Naive thymus-derived CD8-positive, alpha-beta T cell (primary cell): ENCODE measurements at regions not wholly inside any gene's neighbourhood (a gene's known extent, or its start where the extent isn't known, plus 50 kb on each side); places are given as distances from the start of the nearest gene placed in this dataset.

ENCODE experiments used
- ATAC-seq, 2 donors: fragments of 150-1000 bp; cut with Tn5 transposase in 1 of 2; sonication (Bioruptor Pico), chemical (Tn5 transposase) in 1 of 2; 1 replicate in 1 of 2; 2 replicates in 1 of 2; pipeline ENCODE4 v1.10.0; 2021; ENCODE audit warnings: mild to moderate bottlenecking in 2 of 2, moderate library complexity in 2 of 2
- POLR2A ChIA-PET: fragments of 350-600 bp; sonication (Branson Sonifier 250); formaldehyde crosslinking; loops from one replicate; lab custom pipeline; 2021; ENCODE audit warnings: antibody characterized with exemption; lab: Charles Lee
- DNase-seq, 10 donors: peaks; one replicate each; pipeline versions ENCODE4 v3.0.0 to v3.0.0-alpha.2; 2020 to 2022
- H3K27ac Mint-ChIP-seq, 10 donors: one replicate each; pipeline ENCODE4 v1.8.0; 2020 to 2022; ENCODE audit warnings: mild to moderate bottlenecking in 10 of 10, mixed read lengths in 10 of 10, moderate library complexity in 4 of 10, inconsistent platforms in 1 of 10
- H3K27me3 Mint-ChIP-seq, 5 donors: one replicate each; pipeline ENCODE4 v1.8.0; 2021 to 2022; ENCODE audit warnings: mixed read lengths in 5 of 5
- H3K36me3 Mint-ChIP-seq, 3 donors: one replicate each; pipeline ENCODE4 v1.8.0; 2020 to 2022; ENCODE audit warnings: mixed read lengths in 3 of 3, mild to moderate bottlenecking in 2 of 3, inconsistent platforms in 1 of 3
- H3K4me1 Mint-ChIP-seq, 4 donors: one replicate each; pipeline ENCODE4 v1.8.0; 2021 to 2022; ENCODE audit warnings: mixed read lengths in 4 of 4
- H3K4me3 Mint-ChIP-seq, 10 donors: one replicate each; pipeline ENCODE4 v1.8.0; 2020 to 2022; ENCODE audit warnings: mild to moderate bottlenecking in 10 of 10, mixed read lengths in 10 of 10, moderate library complexity in 6 of 10, inconsistent platforms in 1 of 10
- H3K9me3 Mint-ChIP-seq, 9 donors: one replicate each; pipeline ENCODE4 v1.8.0; 2020 to 2022; ENCODE audit warnings: mixed read lengths in 9 of 9, mild to moderate bottlenecking in 3 of 9, inconsistent platforms in 1 of 9, moderate library complexity in 1 of 9

DNA sequence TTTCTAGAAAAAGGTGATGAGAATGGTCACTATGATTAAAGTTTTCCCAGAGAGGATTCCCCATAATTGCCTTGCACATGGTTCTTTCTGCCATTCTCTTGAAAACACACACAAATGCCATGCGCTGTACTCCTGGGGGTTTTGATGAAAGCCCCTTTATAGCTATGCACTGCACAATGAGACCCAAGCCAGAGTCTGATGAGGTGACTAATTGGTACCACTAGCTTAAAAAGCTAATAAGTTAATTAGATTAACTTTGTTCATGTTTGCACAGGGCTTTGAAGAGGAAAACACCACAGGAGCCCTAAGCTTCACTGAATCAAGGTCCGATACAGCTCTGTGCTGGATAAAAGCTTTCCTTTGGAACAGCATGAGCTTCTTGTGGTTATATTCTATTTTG is 132.2 kb downstream of the NKX6-1 start:
- Mint-ChIP-seq H3K4me3 (no peak overlapping the region), H3K36me3 (no peaks in the 10 kb centered on the region), H3K4me1 (no peaks in the 10 kb centered on the region), H3K27ac (no peak overlapping the region), H3K9me3 (peaks cover 0 to 9% (median 2%) of the 10 kb centered on the region in 9 donors), H3K27me3 (peaks cover 0 to 16% (median 1%) of the 10 kb centered on the region in 5 donors)
- ATAC-seq: no peak
- POLR2A ChIA-PET: no interaction called here
- no peak for DNase-seq

DNA sequence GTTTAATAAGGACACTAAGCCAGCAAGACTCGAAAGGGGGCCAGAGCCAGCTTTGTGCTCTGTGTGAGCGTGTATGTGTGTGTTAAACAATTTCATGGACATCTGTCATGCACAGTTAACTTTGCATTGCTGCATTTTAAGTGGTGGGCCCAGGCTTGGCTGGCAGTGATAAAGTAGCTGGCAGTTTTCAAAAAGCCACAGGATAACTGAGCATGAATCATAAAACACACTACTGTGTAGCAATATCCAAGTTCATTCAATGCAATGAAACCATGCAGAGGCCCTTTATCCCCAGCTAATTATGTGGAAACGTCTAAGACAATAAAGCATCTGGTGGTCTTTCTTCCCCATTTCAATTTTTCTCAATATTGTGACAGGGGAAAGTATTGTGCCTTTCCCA is 132.9 kb downstream of the NKX6-1 start:
- peaks cover 0 to 16% (median 8%) of the 10 kb centered on the region in 9 donors for H3K9me3 Mint-ChIP-seq
- no peaks in the 10 kb centered on the region for H3K4me1 Mint-ChIP-seq
- no peak overlapping the region for H3K4me3 Mint-ChIP-seq
- DNase-seq (no peak), ATAC-seq (no peak)
- H3K36me3 Mint-ChIP-seq: no peaks in the 10 kb centered on the region
- H3K27ac Mint-ChIP-seq: no peak overlapping the region
- POLR2A ChIA-PET: no interaction called here
- peaks cover 0 to 18% (median 3%) of the 10 kb centered on the region in 5 donors for H3K27me3 Mint-ChIP-seq

DNA sequence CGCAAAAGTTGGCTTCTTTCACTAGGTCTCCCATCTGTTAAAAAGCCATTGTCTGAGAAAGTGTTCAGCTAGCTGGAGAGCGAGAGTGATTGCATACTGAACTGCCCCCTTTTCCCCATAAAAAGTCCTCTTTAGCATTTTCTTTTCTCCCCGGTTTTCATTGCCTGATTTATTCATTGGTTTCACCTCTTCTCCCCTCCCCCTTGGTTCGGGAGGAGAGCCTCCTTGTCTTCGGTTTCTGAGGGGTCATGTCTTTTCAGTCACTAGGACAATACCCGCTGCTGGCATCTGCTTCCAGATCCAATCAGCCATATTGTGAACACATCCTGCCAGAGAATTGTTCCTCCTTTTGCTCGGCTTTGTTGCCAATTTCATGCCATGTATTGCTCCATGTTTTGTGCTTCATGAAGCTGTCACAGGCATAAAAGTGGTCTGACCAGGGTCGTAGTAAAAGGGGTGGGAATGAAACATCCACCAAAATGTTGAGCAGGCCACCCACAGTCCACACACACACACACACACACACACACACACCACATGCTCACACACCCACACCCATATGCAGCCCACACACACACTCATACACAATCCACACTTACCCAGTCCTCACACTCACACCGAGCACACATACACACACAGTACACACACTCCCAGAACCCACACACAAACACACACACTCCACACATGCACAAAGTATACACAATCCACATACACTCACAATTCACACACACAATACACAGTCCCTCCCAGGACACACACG is 136.0 kb downstream of the NKX6-1 start:
- H3K27me3 Mint-ChIP-seq: peaks cover 0 to 18% (median 3%) of the 10 kb centered on the region in 5 donors
- H3K36me3 Mint-ChIP-seq: peaks cover 0 to 4% (median 0%) of the 10 kb centered on the region in 3 donors
- peaks cover 0 to 20% (median 10%) of the 10 kb centered on the region in 9 donors for H3K9me3 Mint-ChIP-seq
- H3K27ac Mint-ChIP-seq: no peak overlapping the region
- POLR2A ChIA-PET: no interaction called here
- ATAC-seq (no peak), DNase-seq (no peak)
- H3K4me1 Mint-ChIP-seq: no peaks in the 10 kb centered on the region
- no peak overlapping the region for H3K4me3 Mint-ChIP-seq

DNA sequence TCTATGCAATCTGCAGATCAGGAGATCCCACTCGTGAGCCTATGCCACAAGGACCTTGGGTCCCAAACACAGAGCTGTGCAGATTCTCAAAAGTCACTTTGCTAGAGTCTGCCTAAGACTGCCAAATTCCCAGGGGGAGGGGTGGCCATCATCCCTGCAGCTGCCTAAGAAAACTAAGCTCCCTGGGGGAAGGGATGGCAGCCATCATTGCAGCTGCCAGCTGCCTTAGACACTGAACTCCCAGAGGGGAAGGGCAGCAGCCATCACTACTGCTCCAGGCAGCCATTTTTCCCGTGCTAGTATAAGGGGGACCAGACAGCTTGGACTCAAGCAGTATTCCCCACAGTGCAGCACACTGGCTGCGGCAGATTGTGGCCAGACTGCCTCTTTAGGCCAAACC is 156.9 kb downstream of the NKX6-1 start:
- no peak overlapping the region for H3K27ac Mint-ChIP-seq
- H3K4me3 Mint-ChIP-seq: no peak overlapping the region
- H3K27me3 Mint-ChIP-seq: peaks cover 1 to 23% (median 2%) of the 10 kb centered on the region in 5 donors
- peaks cover 13 to 42% (median 26%) of the 10 kb centered on the region in 9 donors for H3K9me3 Mint-ChIP-seq
- no peak for DNase-seq
- ATAC-seq: no peak
- H3K4me1 Mint-ChIP-seq: no peaks in the 10 kb centered on the region
- peaks cover 0 to 17% (median 0%) of the 10 kb centered on the region in 3 donors for H3K36me3 Mint-ChIP-seq
- POLR2A ChIA-PET: no interaction called here

DNA sequence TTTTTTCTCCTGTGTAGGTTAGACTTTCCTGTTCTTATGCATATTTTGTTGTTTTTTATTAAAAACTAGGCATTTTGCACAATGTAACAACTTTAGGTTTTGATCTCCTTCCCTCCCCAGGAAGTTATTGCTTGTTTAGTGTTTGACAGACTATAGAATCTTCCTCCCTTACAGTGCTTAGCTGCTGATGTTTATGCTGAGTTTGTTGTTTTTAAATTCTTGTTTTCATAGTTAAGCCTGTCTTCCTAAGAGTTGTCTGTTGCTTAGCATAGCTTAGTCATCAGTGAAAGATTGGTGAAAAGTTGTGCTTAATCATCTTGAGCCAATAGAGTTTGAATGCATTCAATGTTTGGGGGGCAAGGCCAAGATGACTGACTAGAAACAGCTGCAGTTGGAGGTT is 157.5 kb downstream of the NKX6-1 start:
- POLR2A ChIA-PET: no interaction called here
- Mint-ChIP-seq H3K36me3 (peaks cover 0 to 17% (median 0%) of the 10 kb centered on the region in 3 donors), H3K4me3 (peak overlapping the region in 1 of 10 donors; percentile 12), H3K27ac (no peak overlapping the region), H3K27me3 (peaks cover 1 to 23% (median 2%) of the 10 kb centered on the region in 5 donors), H3K9me3 (peaks cover 13 to 48% (median 26%) of the 10 kb centered on the region in 9 donors), H3K4me1 (no peaks in the 10 kb centered on the region)
- DNase-seq: no peak
- no peak for ATAC-seq

DNA sequence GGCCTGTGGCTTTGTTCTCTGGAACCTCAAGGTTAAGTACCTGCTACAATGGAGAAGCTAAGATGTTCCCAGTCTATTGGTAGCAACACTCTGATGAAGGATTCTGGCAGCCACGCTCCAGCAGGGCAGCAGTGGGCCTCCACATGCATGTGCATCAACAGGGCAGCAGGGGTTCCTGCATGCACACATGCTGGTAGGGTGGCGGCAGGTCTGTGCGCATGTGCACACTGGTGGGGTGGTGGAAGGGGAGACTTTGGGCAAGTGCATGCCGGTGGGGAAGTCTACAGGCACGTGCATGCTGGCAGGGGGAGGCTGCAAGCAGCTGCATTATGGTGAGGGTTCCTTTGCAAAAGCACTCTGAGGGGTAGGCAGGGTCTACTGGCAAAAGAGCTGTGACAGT is 160.7 kb downstream of the NKX6-1 start:
- Mint-ChIP-seq H3K4me1 (no peaks in the 10 kb centered on the region), H3K36me3 (peaks cover 0 to 12% (median 0%) of the 10 kb centered on the region in 3 donors), H3K9me3 (peaks cover 2 to 41% (median 12%) of the 10 kb centered on the region in 9 donors), H3K27me3 (peaks cover 1 to 19% (median 2%) of the 10 kb centered on the region in 5 donors), H3K4me3 (no peak overlapping the region), H3K27ac (no peak overlapping the region)
- ATAC-seq (no peak), DNase-seq (peak in 1 of 10 donors; percentile 60)
- POLR2A ChIA-PET: no interaction called here

DNA sequence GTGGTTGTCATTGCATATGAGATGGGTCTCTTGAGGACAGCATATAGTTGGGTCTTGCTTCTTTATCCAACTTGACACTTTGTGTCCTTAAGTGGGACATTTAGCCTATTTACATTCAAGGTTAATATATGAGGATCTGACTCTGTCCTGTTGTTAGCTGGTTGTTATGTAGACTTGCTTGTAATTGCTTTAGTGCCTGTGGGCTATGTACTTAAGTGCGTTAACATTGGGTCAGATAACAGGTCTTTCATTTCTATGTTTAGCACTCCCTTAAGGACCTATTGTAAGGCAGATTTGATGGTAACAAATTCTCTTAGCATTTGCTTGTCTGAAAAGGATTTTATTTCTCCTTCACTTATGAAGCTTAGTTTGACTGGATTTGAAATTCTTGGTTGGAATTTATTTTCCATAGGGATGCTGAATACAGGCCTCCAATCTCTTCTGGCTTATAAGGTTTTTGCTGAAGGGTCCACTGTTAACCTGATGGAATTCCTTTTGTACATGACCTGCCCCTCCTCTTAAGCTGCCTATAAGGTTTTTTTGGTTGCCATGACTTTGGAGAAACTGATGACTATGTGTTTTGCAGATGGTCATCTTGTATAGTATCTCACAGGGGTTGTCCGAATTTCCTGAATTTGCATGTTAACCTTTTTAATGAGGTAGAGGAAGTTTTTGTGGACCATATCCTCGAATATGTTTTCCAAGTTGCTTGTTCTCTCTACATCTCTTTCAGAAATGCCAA is 162.0 kb downstream of the NKX6-1 start:
- POLR2A ChIA-PET: no interaction called here
- H3K36me3 Mint-ChIP-seq: peaks cover 0 to 12% (median 0%) of the 10 kb centered on the region in 3 donors
- H3K27me3 Mint-ChIP-seq: peaks cover 1 to 19% (median 2%) of the 10 kb centered on the region in 5 donors
- ATAC-seq (no peak), DNase-seq (no peak)
- H3K4me1 Mint-ChIP-seq: no peaks in the 10 kb centered on the region
- H3K4me3 Mint-ChIP-seq: no peak overlapping the region
- peaks cover 0 to 43% (median 9%) of the 10 kb centered on the region in 9 donors for H3K9me3 Mint-ChIP-seq
- no peak overlapping the region for H3K27ac Mint-ChIP-seq

DNA sequence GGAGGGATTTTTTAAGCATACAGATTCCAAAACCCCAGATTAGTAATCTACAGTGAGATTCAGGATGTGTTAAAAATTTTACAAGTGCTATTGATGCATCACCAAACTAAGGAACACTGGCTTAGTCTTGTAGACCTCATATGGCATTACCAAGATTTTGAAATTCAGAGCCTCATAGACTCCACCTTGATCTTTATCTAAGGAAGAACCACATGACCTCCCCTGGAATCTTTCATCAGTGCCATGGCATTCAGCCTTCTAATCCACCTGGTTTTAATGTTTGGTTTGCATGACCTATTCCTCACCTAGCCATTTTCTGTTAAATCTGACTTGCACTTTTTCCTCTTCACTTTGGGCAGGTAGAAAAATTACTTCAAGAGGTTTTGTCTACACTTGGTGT is 171.6 kb downstream of the NKX6-1 start:
- no peak overlapping the region for H3K27ac Mint-ChIP-seq
- no peaks in the 10 kb centered on the region for H3K36me3 Mint-ChIP-seq
- no peaks in the 10 kb centered on the region for H3K4me1 Mint-ChIP-seq
- ATAC-seq: no peak
- no peak overlapping the region for H3K4me3 Mint-ChIP-seq
- POLR2A ChIA-PET: no interaction called here
- peaks cover 3 to 12% (median 4%) of the 10 kb centered on the region in 5 donors for H3K27me3 Mint-ChIP-seq
- H3K9me3 Mint-ChIP-seq: peaks cover 0 to 25% (median 5%) of the 10 kb centered on the region in 9 donors
- DNase-seq: no peak

DNA sequence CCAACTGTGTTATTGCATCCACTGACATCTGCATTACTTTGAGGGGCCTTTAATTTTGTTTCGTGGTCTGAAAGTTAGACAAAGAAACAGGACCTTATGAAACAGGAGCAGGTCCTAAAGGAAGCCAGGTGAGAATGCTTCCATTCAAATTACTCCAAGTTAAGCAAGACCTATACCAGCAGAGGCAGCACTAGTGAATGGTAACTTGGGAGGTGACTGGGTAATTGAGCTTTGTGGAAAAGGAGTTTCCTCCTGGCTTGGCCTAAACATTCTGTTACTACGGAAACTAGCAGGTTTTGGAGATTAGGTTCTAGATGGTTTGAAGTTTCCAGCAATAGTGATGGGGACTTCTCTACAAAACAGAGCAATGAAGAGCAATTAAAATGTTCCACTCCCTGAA is 173.5 kb downstream of the NKX6-1 start:
- peaks cover 3 to 12% (median 4%) of the 10 kb centered on the region in 5 donors for H3K27me3 Mint-ChIP-seq

DNA sequence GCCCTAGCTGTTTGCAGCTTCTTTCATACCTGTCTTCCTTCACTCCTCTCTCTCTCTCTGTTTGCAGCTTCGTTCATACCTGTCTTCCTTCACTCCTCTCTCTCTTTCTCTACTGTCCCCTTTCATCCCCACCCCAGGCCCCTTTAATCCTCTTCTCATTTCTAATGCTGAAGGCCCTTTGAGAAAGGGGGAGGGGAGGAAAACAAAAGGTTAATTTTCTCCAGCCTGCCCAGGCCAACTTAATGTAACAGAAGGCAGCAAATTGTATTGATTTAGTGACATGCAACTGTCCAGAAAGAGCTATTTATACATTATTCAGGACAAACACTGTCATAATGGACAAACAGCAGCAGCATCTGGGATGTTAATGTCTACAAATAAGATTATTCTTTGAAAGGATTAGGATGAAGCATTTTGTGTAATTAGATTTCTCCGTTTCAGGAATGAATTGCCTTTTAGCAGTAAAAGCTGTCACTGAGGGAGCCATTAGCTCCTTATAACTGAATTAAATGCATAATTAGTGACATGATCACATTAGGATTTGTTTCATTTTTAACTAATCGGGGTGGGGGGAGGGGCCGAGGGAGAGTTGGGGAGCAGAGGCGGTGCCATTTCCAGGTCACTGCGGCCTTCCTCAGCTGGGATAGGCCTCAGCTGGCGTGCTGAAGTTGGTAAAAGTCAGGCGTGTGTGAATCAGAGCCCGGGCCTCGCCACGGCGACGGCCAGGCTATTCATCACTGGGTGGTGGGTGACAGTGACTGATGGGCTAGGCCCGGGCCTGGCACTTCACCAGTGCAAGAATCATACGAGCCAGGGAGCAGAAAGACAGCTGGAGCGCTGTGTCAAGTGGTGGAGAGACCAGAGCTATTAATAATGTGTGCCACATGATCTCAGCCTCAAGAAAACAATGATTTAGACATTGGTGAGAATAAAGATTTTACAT is 174.5 kb downstream of the NKX6-1 start:
- no peaks in the 10 kb centered on the region for H3K4me1 Mint-ChIP-seq
- H3K27ac Mint-ChIP-seq: no peak overlapping the region
- no peak overlapping the region for H3K4me3 Mint-ChIP-seq
- DNase-seq (no peak), ATAC-seq (no peak)
- no peaks in the 10 kb centered on the region for H3K36me3 Mint-ChIP-seq
- peaks cover 3 to 12% (median 4%) of the 10 kb centered on the region in 5 donors for H3K27me3 Mint-ChIP-seq
- peaks cover 0 to 26% (median 3%) of the 10 kb centered on the region in 9 donors for H3K9me3 Mint-ChIP-seq
- POLR2A ChIA-PET: no interaction called here

More for the DNA sequence above, 173.5 kb downstream of the NKX6-1 start:
- POLR2A ChIA-PET: no interaction called here
- peaks cover 0 to 31% (median 3%) of the 10 kb centered on the region in 9 donors for H3K9me3 Mint-ChIP-seq
- H3K27ac Mint-ChIP-seq: no peak overlapping the region
- DNase-seq (no peak), ATAC-seq (no peak)
- no peaks in the 10 kb centered on the region for H3K36me3 Mint-ChIP-seq
- no peaks in the 10 kb centered on the region for H3K4me1 Mint-ChIP-seq
- no peak overlapping the region for H3K4me3 Mint-ChIP-seq

DNA sequence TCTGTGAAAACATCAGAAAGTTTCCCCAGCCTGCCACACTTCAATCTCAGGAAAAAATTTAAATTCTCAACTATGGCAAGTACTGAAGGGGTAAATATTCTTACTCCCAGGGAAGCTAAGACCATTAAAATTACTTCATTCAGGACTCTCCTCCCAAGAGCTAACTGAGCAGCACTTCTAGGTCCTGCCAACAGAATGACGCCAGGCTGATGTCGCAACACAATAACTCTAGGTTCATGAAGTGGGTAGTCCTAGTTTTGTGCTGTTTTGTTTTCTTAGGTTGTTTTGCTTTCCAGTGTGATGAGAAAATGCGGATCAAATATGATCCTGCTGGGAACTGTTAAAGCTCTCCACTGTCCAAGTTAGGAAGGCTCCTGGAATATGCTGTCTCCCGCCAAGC is 180.0 kb downstream of the NKX6-1 start:
- H3K36me3 Mint-ChIP-seq: no peaks in the 10 kb centered on the region
- H3K9me3 Mint-ChIP-seq: peaks cover 0 to 18% (median 1%) of the 10 kb centered on the region in 9 donors
- H3K4me3 Mint-ChIP-seq: no peak overlapping the region
- DNase-seq (no peak), ATAC-seq (no peak)
- POLR2A ChIA-PET: no interaction called here
- H3K27ac Mint-ChIP-seq: no peak overlapping the region
- peaks cover 0 to 6% (median 2%) of the 10 kb centered on the region in 5 donors for H3K27me3 Mint-ChIP-seq
- no peaks in the 10 kb centered on the region for H3K4me1 Mint-ChIP-seq

DNA sequence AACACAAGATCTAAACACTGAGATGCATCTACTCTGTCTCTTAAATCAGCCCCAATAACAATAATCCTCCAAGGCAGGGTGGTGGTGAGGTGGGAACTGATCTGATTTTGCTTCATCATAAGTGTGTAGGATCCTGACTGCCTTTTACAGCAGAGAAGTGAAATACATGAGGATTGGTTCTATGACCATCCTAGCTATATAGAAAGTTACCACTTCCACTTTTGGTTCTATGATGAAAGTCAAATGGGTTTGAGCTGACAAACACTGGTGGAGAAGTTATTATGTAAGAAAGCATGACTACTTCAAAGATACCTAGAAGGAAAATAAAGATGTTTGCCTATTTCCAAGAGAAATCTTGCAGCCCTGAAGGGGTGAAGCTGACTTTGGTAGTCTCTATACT is 181.6 kb downstream of the NKX6-1 start:
- ATAC-seq: no peak
- Mint-ChIP-seq H3K27me3 (peaks cover 0 to 2% (median 0%) of the 10 kb centered on the region in 5 donors), H3K4me1 (no peaks in the 10 kb centered on the region), H3K36me3 (no peaks in the 10 kb centered on the region), H3K27ac (no peak overlapping the region), H3K9me3 (peaks cover 0 to 17% (median 1%) of the 10 kb centered on the region in 9 donors), H3K4me3 (no peak overlapping the region)
- POLR2A ChIA-PET: no interaction called here
- no peak for DNase-seq
